ENCODE measurements at regions not wholly inside any gene's neighbourhood (a gene's known extent, or its start where the extent isn't known, plus 50 kb on each side); places are given as distances from the start of the nearest gene placed in this dataset.
"Not testable (repeated sequence)": the region's sequence is repeated elsewhere in the genome, so short reads cannot be mapped to it uniquely, and the experiment has no call there.

DNA sequence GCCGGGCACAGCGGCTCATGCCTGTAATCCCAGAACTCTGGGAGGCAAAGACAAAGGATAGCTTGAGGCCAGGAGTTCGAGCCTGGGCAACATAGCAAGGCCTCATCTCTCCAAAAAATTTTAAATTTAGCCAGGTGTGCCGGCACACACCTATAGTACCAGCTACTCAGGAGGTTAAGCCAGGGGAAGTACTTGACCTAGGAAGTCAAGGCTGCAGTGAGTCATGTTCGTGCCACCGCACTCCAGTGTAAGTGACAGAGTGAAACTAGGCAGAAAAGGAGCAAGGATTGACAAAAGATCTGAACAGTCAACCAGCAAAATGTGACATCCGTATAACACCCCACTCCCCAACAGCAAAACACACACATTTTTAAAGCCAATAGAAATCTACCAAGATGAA lies 545.3 kb downstream of the FOXD4L6 start:
- not testable (repeated sequence) for H2BK15ac ChIP-seq (ENCODE audit: low read depth, low read length); H2BK120ac ChIP-seq (ENCODE audit: low read depth, low read length, poor library complexity, severe bottlenecking); H3K27me3 ChIP-seq (ENCODE audit: insufficient read depth, low read length); H4K91ac ChIP-seq (ENCODE audit: insufficient read length, low read depth, low read length); DNase-seq; H2BK12ac ChIP-seq (ENCODE audit: insufficient read length, low read depth, low read length); H3K23me2 ChIP-seq (ENCODE audit: insufficient read length, low read depth, low read length, poor library complexity, severe bottlenecking); H3K79me1 ChIP-seq (ENCODE audit: insufficient read depth, low read depth, low read length, poor library complexity, severe bottlenecking); H3K9ac ChIP-seq (ENCODE audit: extremely low read depth, insufficient read length, low read length); H3K4ac ChIP-seq (ENCODE audit: low read depth, low read length); H4K8ac ChIP-seq (replicated peaks; ENCODE audit: insufficient read length, low read depth, low read length); H3K4me1 Mint-ChIP-seq; H4K20me1 ChIP-seq (ENCODE audit: control insufficient read depth, insufficient read depth, insufficient read length); H3K4me2 ChIP-seq (ENCODE audit: insufficient read depth, insufficient read length, low read length); H3K27me3 Mint-ChIP-seq (ENCODE audit: low read depth); H2BK20ac ChIP-seq (ENCODE audit: low read depth, low read length, poor library complexity, severe bottlenecking); H3K79me2 ChIP-seq (ENCODE audit: insufficient read depth, low read length); H3K9me3 ChIP-seq (ENCODE audit: control insufficient read depth, low read depth, low read length); H3K56ac ChIP-seq (ENCODE audit: insufficient read length, low read depth, low read length); H2AFZ ChIP-seq (ENCODE audit: low read length); H3T11ph ChIP-seq (ENCODE audit: low read length); H3K9me3 Mint-ChIP-seq; H4K5ac ChIP-seq (ENCODE audit: insufficient read length, low read depth, low read length); H3K18ac ChIP-seq (ENCODE audit: insufficient read length, low read depth, low read length); H3K36me3 Mint-ChIP-seq (ENCODE audit: insufficient read depth in 1 of 3, low read depth in 3 of 3); H2AK5ac ChIP-seq (ENCODE audit: insufficient read length, low read length); H3K14ac ChIP-seq (ENCODE audit: insufficient read depth, low read length); H3K27ac ChIP-seq (ENCODE audit: insufficient read length, low read depth, low read length); H2BK5ac ChIP-seq (ENCODE audit: insufficient read length, low read length); H3K27ac Mint-ChIP-seq; H3K4me1 ChIP-seq (ENCODE audit: insufficient read depth, low read length); H3K23ac ChIP-seq (ENCODE audit: insufficient read length, low read depth, low read length)
- no CpG with 5 or more reads among the region's 7 CpGs for WGBS (ENCODE audit: extremely low coverage, insufficient read length, low lambda C conversion rate)
- H3K4me3 Mint-ChIP-seq, result peak overlapping the region; percentile 24 to 67; a peak in 3 of 5 replicates

DNA sequence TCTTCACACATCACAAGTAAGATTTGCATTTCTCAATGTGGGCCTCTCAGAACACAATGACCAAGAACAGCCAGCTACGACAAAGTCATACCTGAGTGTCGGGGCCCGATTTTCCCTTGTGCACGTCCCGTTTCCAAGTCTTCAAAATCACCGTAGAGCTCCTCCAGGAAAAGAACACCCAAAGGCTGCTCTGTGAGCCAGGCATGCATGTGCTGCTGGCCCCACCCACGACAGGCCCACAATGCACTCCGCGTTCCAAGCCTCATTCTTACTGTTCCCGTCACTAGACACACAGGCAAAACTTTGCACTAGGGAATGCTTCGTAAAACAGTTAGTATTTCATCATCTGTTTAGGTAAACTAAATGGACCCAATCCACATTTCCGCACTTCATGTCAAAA lies 549.6 kb downstream of the FOXD4L6 start:
- H2AFZ ChIP-seq (ENCODE audit: low read length); H3T11ph ChIP-seq (ENCODE audit: low read length); DNase-seq; H3K27ac ChIP-seq (ENCODE audit: insufficient read length, low read depth, low read length); H4K91ac ChIP-seq (ENCODE audit: insufficient read length, low read depth, low read length); H3K9me3 ChIP-seq (ENCODE audit: control insufficient read depth, low read depth, low read length); H3K4me1 Mint-ChIP-seq; H2BK120ac ChIP-seq (ENCODE audit: low read depth, low read length, poor library complexity, severe bottlenecking); H3K14ac ChIP-seq (ENCODE audit: insufficient read depth, low read length); H4K8ac ChIP-seq (replicated peaks; ENCODE audit: insufficient read length, low read depth, low read length); H3K4me2 ChIP-seq (ENCODE audit: insufficient read depth, insufficient read length, low read length); H2AK5ac ChIP-seq (ENCODE audit: insufficient read length, low read length); H2BK12ac ChIP-seq (ENCODE audit: insufficient read length, low read depth, low read length); H3K56ac ChIP-seq (ENCODE audit: insufficient read length, low read depth, low read length); H2BK15ac ChIP-seq (ENCODE audit: low read depth, low read length); H3K27me3 ChIP-seq (ENCODE audit: insufficient read depth, low read length); H3K27me3 Mint-ChIP-seq (ENCODE audit: low read depth); H3K9ac ChIP-seq (ENCODE audit: extremely low read depth, insufficient read length, low read length); H3K36me3 Mint-ChIP-seq (ENCODE audit: insufficient read depth in 1 of 3, low read depth in 3 of 3); H3K79me2 ChIP-seq (ENCODE audit: insufficient read depth, low read length); H4K20me1 ChIP-seq (ENCODE audit: control insufficient read depth, insufficient read depth, insufficient read length); H3K23me2 ChIP-seq (ENCODE audit: insufficient read length, low read depth, low read length, poor library complexity, severe bottlenecking); H2BK5ac ChIP-seq (ENCODE audit: insufficient read length, low read length); H3K23ac ChIP-seq (ENCODE audit: insufficient read length, low read depth, low read length); H3K4ac ChIP-seq (ENCODE audit: low read depth, low read length); H3K79me1 ChIP-seq (ENCODE audit: insufficient read depth, low read depth, low read length, poor library complexity, severe bottlenecking); H3K18ac ChIP-seq (ENCODE audit: insufficient read length, low read depth, low read length); H2BK20ac ChIP-seq (ENCODE audit: low read depth, low read length, poor library complexity, severe bottlenecking); H3K4me1 ChIP-seq (ENCODE audit: insufficient read depth, low read length); H4K5ac ChIP-seq (ENCODE audit: insufficient read length, low read depth, low read length); H3K9me3 Mint-ChIP-seq: not testable (repeated sequence)
- Mint-ChIP-seq H3K4me3 (peak overlapping the region in 1 of 2 experiments; percentile 58; a peak in 1 of 5 replicates), H3K27ac (peak overlapping the region in 1 of 3 experiments; percentile 92; a peak in 2 of 7 replicates)
- WGBS (ENCODE audit: extremely low coverage, insufficient read length, low lambda C conversion rate), result no CpG with 5 or more reads among the region's 12 CpGs

All from H9 (cell line).